HG03066 (cell line): ENCODE measurements at regions not wholly inside any gene's neighbourhood (a gene's known extent, or its start where the extent isn't known, plus 50 kb on each side); places are given as distances from the start of the nearest gene placed in this dataset.
"Not testable (repeated sequence)": the region's sequence is repeated elsewhere in the genome, so short reads cannot be mapped to it uniquely, and the experiment has no call there.

Experiments used
- ATAC-seq: cut with Tn5 transposase; IDR thresholded peaks from one replicate; pipeline ENCODE4 v1.9.1; 2021; ENCODE audit warnings: low read depth; ENCODE audit not compliant: unreplicated experiment

DNA sequence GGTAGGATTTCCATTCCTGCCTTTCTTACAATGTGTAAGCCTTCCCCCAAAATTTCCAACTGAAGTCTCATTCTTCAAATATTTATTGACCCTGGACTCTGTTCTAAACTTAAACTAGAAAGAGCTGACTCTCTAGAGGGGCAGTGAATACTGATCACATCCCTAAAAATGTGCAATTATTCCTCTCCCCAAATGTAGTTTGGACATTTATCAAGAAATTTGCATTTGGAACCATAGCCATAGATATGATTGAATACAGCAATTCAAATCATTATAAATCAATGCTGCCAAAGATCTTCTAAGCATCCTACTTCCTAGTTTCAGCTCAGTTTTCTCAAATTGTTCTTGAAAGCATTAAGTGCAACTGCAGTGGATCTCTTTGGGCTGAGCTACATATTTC, 525.7 kb downstream of the RAB28 start:
- no peak for ATAC-seq

DNA sequence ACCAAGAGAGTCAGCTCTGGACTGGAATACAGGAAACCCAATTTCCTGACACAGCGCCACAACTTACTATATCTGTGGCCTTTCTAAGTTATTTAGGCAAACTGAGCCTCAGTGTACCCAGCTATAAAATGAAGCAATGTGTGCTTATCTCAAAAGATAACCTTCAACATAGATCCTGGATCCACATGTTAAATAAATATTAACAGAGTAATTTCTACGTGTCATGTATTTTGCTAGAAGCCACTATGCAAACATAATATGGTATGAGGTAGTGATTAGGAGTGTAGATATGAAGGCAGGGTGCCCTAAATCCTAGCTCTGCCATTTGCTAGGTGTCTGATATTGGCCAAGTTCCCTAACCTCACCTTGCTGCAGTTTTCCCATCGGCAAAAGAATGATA, 527.0 kb downstream of the RAB28 start:
- no peak for ATAC-seq

DNA sequence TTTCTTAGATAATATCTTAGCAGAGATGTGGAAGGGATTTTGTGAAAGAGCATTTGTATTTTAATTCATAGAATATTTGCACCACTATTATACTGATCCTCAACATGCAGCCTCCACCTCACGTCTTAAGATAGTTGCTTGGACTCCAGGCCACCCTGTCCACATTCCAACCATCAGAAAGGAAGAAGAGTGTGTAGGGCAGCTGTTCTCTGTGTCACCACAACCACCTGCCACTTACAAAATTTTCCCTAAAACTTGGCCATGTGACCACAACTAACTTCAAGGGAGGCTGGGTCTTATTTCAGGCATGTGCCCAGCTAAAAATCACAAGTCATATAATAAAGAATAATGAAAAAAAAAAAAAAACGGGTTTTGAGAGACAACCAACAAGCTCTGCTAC, 528.1 kb downstream of the RAB28 start:
- ATAC-seq = no peak

DNA sequence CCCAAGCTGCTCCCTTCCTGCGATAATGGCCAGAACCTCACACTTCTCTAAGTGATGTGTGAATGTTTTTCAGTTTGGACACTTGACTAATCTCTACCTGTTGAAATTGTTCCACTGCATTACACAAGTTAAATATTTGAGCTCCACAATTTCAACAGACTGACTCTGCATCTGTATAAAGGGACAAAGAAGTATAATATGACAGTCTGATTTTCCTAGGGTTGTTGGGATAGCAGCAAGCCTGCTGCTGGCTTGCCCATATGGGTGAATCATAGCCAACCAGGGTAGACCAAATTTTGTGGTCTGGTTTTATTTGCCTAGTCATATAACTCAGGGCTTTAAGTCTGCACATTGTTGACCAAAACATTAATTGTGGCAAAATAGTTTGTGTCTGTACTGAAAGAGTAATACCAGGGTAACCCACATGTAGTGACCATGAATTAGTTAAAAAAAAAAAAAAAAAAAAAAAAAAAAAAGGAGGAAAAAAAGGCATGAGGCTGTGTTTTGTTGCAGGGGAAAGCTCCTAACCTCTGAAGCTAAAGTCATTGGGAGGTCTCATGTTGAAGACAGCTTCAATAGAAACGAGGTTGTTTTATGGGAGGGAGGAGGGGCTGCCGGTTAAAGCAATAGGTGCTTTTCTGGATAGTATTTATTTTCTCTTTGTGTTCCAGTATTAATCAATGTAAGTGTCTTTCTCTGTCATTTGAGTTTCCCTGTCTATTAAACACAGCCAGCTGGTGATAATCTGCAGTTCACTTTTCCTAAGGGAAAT, 534.2 kb downstream of the RAB28 start:
- no peak for ATAC-seq

DNA sequence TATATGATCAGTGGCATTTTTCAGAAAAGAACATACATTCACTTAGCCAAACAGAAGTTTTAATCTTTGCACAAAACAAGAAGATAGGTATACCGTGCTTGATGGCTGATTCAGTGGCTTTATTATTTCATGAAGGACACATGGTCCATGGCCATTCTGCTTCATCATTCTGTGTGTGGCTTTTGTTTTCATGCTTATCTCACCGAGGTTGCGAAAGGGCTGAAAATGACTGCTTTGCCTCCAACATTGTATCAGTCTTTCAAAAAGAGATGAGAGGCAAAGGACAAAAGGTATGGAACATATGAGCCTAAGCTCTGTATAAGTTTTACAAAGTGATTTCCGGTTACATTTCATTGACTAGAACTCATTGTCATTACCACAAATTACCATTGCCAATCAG, 541.1 kb downstream of the RAB28 start:
- no peak for ATAC-seq

DNA sequence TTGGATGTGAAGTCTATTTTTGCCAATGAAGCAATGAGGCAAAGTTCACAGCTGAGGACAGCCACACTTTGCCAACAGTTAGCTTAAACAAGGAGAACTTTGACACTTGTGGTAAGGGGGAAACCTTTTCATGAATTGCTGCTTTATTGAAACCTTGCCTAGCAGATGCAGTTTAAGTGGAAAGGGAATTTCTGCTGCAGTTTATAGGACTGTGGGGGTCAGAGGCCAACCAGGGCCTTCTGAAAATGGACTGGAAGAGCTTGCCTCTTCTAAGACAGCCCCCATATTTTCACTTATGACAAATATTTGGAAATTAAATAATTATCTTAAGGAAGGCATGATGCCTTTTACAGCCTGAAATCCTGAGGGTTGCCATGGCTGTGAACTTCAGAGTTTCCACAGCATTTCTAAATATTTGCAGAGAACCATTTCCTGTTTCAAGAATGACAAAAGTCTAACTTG, 550.3 kb downstream of the RAB28 start:
- ATAC-seq = no peak

DNA sequence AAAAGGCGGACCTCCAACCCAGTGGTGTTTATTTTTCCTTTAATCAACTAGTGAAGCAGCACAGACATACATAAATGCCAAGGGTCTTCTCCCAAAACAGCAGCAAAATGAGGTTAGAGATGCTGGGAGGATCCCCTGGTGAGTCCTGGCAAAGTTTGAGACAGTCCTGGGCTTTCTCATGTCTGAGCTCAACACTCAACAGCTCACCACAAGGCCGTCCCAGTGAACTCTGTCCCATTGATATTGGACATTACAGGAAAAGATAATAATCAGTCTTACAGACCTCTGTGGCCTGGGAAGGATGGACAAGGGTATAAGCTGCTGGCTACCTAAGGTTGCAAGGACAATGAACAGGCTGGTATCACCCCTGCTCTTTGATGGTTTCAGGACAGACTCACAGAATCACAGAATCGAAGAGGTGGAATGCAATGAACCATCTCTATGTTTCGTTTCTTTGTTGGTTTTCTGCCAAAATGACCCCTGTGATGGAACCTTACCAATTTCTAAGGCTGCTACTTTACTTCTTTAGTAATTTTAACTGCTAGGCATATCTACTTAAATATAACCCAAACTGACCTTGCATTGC, 551.8 kb downstream of the RAB28 start:
- no peak for ATAC-seq

DNA sequence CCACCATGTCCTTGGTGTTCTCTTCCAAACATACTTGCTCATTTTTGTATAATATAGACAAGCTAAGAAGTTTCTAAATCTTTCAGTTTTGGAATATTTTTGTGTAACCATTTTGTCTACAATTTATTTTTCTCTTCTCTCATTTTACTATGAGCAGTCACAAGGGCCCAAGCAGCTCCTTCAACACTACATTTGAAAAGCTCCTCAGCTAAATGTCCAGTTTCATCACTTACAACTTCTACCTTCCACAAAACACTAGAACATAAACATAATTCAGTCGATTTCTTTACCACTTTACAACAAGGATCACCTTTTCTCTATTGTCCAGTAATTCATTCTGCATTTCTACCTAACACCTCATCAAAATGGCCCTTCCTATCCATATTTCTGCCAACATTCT, 554.4 kb downstream of the RAB28 start:
- no peak for ATAC-seq

DNA sequence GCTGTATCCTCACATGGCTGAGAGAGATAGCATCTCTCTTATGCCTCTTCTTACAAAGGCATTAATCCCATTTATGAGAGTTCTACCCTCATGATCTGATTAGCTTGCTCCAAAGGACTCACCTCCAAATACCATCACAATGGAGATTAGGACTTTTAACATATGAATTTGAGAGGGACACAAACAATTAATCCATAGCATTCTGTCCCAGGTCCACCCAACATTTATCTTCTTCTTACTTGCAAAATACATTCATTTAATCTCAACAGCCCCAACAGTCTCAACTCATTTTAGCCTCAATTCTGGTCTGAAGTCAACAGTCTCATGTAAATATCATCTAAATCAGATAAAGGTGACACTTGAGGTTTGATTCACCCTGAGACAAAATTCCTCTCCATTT, 555.4 kb downstream of the RAB28 start:
- ATAC-seq = no peak

DNA sequence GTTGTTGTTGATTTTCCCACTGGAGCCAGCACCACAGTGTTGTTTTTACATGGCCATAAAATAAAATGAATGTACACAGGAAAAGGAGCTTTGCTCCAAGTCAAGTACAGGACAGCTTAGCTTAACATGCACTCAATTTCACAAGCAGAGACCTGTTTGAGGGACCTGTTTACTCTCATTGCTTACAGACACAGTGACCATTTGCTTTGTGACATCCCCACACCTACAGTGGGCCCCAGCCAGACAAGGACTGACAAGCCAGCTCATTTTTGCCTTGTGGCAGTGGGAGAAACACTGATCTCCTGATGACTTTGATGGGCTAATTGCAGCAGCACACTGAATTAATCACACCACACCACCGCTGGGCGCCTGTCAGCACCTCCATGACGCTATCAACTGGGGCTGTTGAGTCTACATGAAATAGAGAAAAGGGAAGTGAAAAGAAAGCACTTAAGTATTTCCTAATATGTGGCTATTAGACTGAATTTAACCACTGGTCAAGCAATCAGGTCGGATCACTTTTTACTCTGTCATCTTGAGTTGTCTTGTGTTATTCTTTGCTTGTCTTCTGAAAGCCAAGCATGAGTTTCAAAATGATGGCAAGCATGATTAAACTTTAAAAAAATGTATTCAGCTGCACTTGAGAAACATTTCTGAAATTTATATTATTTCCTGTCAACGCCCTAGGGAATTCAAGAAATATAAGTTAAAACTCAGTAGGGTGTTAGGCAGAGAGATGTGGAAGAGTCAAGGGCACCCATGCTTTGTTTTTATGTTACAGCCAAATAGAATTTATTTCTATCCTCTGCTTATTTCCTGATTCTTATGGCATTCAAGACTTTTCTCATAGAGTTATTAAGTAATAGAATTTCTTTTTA, 557.7 kb downstream of the RAB28 start:
- no peak for ATAC-seq

DNA sequence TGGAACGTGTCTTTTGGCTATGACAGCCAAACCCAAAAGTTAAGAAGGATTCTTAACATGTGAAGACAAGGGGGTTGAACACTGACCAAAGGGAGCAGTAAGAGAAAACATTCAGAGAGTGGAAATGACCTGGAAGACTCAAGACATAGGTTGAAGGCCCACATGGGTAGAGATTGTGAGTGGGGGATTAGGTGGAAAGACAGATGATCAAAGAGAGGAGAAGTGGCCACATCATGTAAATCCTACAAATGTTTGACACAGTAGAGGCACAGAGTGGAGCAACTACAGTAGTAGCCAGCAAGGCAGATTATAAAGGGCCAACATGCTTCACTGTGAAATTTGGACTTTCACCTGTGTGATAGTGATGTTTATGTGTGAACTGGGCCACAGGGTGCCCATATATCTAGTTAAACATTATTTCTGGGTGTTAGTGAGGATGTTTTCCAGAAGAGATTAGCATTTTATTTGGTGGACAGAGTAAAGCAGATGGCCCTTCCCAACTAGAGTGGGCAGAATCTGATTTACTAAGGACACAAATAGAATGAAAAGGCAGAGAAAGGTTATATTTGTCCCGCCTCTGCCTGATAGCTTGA, 559.3 kb downstream of the RAB28 start:
- ATAC-seq = no peak

DNA sequence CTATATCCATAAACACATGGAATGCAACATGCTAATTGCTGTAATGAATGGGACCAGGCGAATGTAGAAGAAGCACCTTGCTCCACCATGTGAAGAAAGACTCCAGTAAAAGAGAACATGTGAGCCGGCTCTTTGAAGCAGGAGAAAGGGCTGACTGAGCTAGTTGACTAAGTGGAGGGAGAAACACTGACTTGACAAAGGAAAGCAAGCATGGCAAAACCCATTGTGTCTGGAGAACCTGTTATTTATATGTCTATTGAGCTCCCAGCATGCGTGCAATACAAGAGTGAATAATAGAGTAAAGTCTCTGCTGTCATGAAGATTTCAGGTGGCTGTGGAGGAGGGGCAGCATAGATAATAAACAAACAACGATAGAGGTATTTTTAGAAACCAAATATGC, 559.9 kb downstream of the RAB28 start:
- ATAC-seq = no peak

DNA sequence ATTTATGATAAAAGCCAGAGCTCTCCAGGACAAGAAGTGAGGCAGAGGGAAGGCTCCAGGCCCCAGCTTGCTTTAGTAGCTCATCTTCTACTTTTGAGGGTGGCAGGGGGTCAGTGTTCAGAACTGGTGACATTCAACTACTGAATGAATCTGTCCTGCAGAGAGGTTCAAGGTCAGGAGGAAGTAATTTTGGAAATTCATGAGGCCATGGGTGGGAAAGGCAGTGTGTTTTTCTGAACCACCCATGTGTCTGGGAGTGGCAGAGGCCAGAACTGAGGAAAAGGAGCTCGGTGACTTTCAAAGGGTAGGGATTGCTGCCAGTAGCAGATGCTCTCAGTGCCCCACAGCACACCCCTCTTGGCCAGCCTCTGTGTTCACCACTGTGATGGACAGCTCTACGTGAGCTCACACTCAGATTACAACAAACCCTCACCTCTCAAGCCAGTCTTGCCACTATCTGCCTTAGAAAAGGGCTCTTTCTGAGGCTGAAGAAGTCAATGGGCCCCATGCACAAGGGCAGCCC, 571.2 kb downstream of the RAB28 start:
- no peak for ATAC-seq

DNA sequence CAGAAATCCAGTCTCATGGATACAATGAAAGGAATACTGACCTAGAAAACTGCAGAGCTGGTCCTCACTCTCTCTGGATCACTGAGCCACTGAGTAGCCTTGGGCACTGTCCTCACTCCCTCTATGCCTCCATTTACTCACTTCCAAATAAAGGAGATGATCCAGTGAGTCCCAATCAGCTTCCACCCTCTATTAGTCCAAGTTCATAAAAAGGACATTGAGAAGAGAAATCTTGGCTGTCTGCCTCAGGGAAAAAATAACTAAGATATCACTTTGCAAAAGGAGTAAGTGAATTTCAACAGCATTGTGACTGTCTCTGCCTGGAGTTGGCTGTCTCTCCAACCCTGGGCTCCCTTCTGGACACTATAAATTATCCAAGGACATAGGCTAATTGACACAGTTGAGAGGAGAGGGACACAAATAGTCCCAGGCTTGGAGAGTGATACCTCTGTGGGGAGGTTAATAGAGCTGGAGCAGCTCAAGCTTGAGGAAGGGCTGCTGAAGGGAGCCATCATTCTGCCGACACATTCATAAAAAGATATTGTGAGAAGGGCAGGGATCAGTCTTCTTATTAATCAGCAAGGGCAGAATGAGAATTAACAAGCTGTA, 572.3 kb downstream of the RAB28 start:
- no peak for ATAC-seq

DNA sequence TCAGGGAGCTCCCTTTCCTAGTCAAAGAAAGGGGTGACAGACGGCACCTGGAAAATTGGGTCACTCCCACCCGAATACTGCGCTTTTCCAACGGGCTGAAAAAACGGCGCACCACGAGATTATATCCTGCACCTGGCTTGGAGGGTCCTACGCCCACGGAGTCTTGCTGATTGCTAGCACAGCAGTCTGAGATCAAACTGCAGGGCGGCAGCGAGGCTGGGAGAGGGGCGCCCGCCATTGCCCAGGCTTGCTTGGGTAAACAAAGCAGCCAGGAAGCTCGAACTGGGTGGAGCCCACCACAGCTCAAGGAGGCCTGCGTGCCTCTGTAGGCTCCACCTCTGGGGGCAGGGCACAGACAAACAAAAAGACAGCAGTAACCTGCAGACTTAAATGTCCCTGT, 580.5 kb downstream of the RAB28 start:
- not testable (repeated sequence) for ATAC-seq

DNA sequence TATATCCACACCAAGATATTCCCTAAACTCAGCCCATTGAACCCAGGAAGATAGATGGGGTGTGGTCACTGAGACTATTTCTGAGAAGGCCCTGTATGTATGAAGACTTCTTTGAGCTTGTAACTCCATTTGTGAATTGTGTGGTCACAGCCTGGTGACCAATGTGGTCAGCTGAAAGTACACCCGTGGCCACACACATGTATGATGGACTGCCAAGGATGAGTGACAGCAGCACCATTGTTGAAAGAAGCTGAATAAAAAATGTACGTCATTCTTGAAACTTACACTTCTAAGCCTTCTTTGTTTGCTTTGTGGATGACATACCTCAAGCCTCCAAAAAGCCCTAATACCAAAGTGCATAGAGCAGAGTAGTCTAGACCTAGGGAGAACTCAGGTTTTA, 581.4 kb downstream of the RAB28 start:
- ATAC-seq = no peak

DNA sequence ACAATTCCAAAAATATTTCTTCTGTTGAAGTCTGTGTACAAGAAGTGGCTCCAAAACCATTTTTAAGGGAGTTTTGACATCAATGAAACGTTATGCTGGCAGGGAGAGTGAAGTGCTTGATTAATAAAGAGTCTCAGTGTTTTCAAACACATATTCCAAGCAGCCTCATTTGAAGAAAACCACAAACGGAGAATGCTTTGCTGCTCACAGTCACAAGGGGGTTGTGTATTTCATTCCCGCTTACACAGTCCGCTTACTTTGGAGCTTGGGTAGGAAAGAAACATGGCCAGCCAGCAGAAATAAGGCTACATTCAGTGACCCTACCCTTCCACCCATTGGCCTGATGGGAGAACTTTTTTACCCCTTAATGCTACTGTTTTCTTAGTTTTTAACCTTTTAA, 586.2 kb downstream of the RAB28 start:
- ATAC-seq = no peak

DNA sequence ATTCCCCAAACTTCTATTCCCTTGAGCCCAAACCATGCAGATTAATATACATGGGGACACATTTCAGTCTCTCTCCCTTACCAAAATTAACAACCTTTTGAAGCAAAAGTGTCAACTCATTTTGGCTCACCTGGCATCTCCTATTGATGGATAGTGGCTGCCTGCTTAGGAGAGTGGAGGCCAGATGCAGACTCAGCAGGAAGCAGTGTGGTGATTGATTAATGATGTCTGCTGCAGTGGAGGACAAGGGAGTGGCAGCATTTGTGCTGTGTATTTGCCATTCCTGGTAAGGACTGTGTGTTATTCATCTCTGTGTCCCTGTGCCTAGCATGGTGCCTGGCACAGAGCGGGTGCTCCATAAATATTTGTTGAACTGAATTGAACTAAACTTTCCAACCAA, 590.1 kb downstream of the RAB28 start:
- ATAC-seq = no peak

DNA sequence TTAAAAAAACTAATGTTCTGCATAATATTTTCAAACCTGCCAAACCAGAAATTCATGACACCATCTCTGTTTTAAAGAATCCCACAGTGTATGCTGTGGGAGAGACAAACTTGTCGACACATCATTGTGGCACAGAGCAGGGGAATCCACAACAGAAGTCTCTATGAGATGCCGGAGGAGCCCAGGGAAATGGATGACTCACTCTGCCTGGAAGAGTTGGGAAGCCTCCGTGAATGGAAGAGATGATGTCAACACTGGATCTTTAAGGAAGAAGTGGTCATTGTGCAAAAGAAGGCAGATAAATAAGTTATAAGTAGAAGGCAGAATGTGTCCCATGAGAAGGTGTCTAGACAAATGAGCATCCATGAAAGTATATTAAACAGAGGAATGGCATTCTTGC, 595.1 kb downstream of the RAB28 start:
- ATAC-seq = no peak
